ENCODE measurements at regions not wholly inside any gene's neighbourhood (a gene's known extent, or its start where the extent isn't known, plus 50 kb on each side); places are given as distances from the start of the nearest gene placed in this dataset.

- H3K27me3 Mint-ChIP-seq (ENCODE audit: low read depth, unreplicated experiment): no peaks in the 10 kb centered on the region
These were observed 97.0 kb upstream of the FERD3L start for GRCh38 chr7:19242246-19242645.

GRCh38 chr7:19239951-19240350 is 94.7 kb upstream of the FERD3L start:
- no peak for FAIRE-seq
- Mint-ChIP-seq H3K4me3 (ENCODE audit: unreplicated experiment) (no peak overlapping the region), H3K9me3 (ENCODE audit: unreplicated experiment) (peaks cover 9% of the 10 kb centered on the region), H3K27me3 (ENCODE audit: low read depth, unreplicated experiment) (no peaks in the 10 kb centered on the region), H3K36me3 (ENCODE audit: low read depth, unreplicated experiment) (peaks cover 2% of the 10 kb centered on the region), H3K4me1 (ENCODE audit: low read depth, unreplicated experiment) (no peaks in the 10 kb centered on the region), H3K27ac (ENCODE audit: unreplicated experiment) (no peak overlapping the region)
- no peaks in the 10 kb centered on the region for H3K36me3 ChIP-seq (ENCODE audit: insufficient read depth, low read length)
- H3K4me2 ChIP-seq (ENCODE audit: low read length): no peak overlapping the region
- DNase-seq (ENCODE audit: low read depth): no peak
- no peaks in the 10 kb centered on the region for H4K20me1 ChIP-seq (ENCODE audit: insufficient read depth, low read length)
- H2AFZ ChIP-seq (ENCODE audit: low read depth, low read length): no peak overlapping the region
- H3K27me3 ChIP-seq (ENCODE audit: insufficient read depth, low read length): no peaks in the 10 kb centered on the region
- H3K9ac ChIP-seq (ENCODE audit: low read length): no peak overlapping the region
- no peak overlapping the region for H3K27ac ChIP-seq (ENCODE audit: low read depth, low read length)
- H3K79me2 ChIP-seq (ENCODE audit: insufficient read depth, low read length): no peaks in the 10 kb centered on the region
- no peak overlapping the region for H3K4me3 ChIP-seq (ENCODE audit: insufficient read depth, low read depth, low read length)
- H3K9me3 ChIP-seq (ENCODE audit: insufficient read depth, low read depth, low read length): no peaks in the 10 kb centered on the region
- TF ChIP-seq CTCF (IDR thresholded peaks at IDR 0.05; ENCODE audit: insufficient read depth, low read depth, low read length): no peak
- TF ChIP-seq EZH2 (IDR thresholded peaks at IDR 0.05; ENCODE audit: insufficient read depth, low read length): no peak
- H3K4me1 ChIP-seq (ENCODE audit: insufficient read depth, low read length): no peaks in the 10 kb centered on the region

More at GRCh38 chr7:19242246-19242645, 97.0 kb upstream of the FERD3L start:
- no peaks in the 10 kb centered on the region for H3K27me3 ChIP-seq (ENCODE audit: insufficient read depth, low read length)
- H2AFZ ChIP-seq (ENCODE audit: low read depth, low read length): no peak overlapping the region
- DNase-seq (ENCODE audit: low read depth) (no peak), FAIRE-seq (no peak)
- TF ChIP-seq EZH2 (IDR thresholded peaks at IDR 0.05; ENCODE audit: insufficient read depth, low read length) (no peak), CTCF (IDR thresholded peaks at IDR 0.05; ENCODE audit: insufficient read depth, low read depth, low read length) (no peak)
- no peaks in the 10 kb centered on the region for H4K20me1 ChIP-seq (ENCODE audit: insufficient read depth, low read length)
- H3K4me1 ChIP-seq (ENCODE audit: insufficient read depth, low read length): no peaks in the 10 kb centered on the region
- H3K79me2 ChIP-seq (ENCODE audit: insufficient read depth, low read length): no peaks in the 10 kb centered on the region
- H3K27ac ChIP-seq (ENCODE audit: low read depth, low read length): no peak overlapping the region
- no peaks in the 10 kb centered on the region for H3K9me3 ChIP-seq (ENCODE audit: insufficient read depth, low read depth, low read length)
- Mint-ChIP-seq H3K4me3 (ENCODE audit: unreplicated experiment) (no peak overlapping the region), H3K9me3 (ENCODE audit: unreplicated experiment) (peaks cover 6% of the 10 kb centered on the region), H3K27ac (ENCODE audit: unreplicated experiment) (no peak overlapping the region), H3K4me1 (ENCODE audit: low read depth, unreplicated experiment) (no peaks in the 10 kb centered on the region), H3K36me3 (ENCODE audit: low read depth, unreplicated experiment) (peaks cover 3% of the 10 kb centered on the region)
- no peaks in the 10 kb centered on the region for H3K36me3 ChIP-seq (ENCODE audit: insufficient read depth, low read length)
- no peak overlapping the region for H3K4me2 ChIP-seq (ENCODE audit: low read length)
- H3K4me3 ChIP-seq (ENCODE audit: insufficient read depth, low read depth, low read length): no peak overlapping the region
- no peak overlapping the region for H3K9ac ChIP-seq (ENCODE audit: low read length)

GRCh38 chr7:19235680-19236079 is 90.5 kb upstream of the FERD3L start:
- FAIRE-seq (no peak), DNase-seq (ENCODE audit: low read depth) (no peak)
- Histone ChIP-seq H3K9ac (ENCODE audit: low read length) (no peak overlapping the region), H3K9me3 (ENCODE audit: insufficient read depth, low read depth, low read length) (no peaks in the 10 kb centered on the region), H3K4me2 (ENCODE audit: low read length) (no peak overlapping the region), H3K4me3 (ENCODE audit: insufficient read depth, low read depth, low read length) (no peak overlapping the region), H3K79me2 (ENCODE audit: insufficient read depth, low read length) (no peaks in the 10 kb centered on the region), H3K27me3 (ENCODE audit: insufficient read depth, low read length) (no peaks in the 10 kb centered on the region), H3K36me3 (ENCODE audit: insufficient read depth, low read length) (no peaks in the 10 kb centered on the region), H3K27ac (ENCODE audit: low read depth, low read length) (no peak overlapping the region), H3K4me1 (ENCODE audit: insufficient read depth, low read length) (no peaks in the 10 kb centered on the region), H2AFZ (ENCODE audit: low read depth, low read length) (no peak overlapping the region), H4K20me1 (ENCODE audit: insufficient read depth, low read length) (no peaks in the 10 kb centered on the region)
- Mint-ChIP-seq H3K4me1 (ENCODE audit: low read depth, unreplicated experiment) (no peaks in the 10 kb centered on the region), H3K9me3 (ENCODE audit: unreplicated experiment) (peaks cover 15% of the 10 kb centered on the region), H3K4me3 (ENCODE audit: unreplicated experiment) (no peak overlapping the region), H3K27ac (ENCODE audit: unreplicated experiment) (no peak overlapping the region), H3K36me3 (ENCODE audit: low read depth, unreplicated experiment) (no peaks in the 10 kb centered on the region), H3K27me3 (ENCODE audit: low read depth, unreplicated experiment) (no peaks in the 10 kb centered on the region)
- TF ChIP-seq CTCF (IDR thresholded peaks at IDR 0.05; ENCODE audit: insufficient read depth, low read depth, low read length): no peak
- TF ChIP-seq EZH2 (IDR thresholded peaks at IDR 0.05; ENCODE audit: insufficient read depth, low read length): no peak
